NCI-H526 (cell line): ENCODE measurements at regions not wholly inside any gene's neighbourhood (a gene's known extent, or its start where the extent isn't known, plus 50 kb on each side); places are given as distances from the start of the nearest gene placed in this dataset.

Source experiments
- DNase-seq, 2 experiments: peaks; one replicate each; lab custom pipeline; 2025; lab: John Stamatoyannopoulos, UW

DNA sequence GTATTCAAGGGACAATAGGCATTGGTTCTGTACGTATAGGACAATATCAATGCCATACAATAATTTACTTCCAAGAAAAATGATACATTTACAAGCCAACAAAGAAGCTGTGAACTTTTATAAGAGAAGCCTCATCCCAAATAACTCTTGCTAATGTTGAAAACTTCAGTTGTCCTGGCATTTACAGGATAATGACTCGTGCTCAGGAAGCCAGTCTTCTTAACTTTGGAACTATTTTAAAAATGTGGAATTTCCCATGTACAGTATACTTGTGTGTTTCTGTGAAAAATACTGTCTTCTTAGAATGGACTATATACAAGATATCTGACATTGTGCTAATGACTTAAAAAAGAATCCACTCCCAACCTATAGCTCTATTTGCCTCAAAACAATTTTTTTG is 1479.3 kb upstream of the CDH9 start:
- no peak for DNase-seq

DNA sequence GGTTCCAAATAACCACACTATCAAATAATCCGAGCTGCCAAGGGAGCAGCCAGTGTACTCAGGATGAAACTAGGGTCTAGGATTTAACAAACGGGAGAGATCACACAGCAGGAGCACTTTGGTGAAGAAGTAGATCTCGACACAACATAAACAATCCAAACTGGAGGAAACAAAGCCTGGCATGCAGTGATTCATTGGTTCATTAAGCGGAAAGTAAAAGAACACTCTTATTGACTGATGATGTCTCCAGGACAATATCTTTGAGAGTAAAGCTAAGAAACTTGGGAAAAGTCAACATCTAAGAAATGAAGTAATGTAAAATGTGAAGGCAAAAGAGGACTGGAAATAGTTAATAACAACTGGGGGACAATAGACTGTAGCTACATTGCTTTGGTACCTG is 1478.3 kb upstream of the CDH9 start:
- no peak for DNase-seq

DNA sequence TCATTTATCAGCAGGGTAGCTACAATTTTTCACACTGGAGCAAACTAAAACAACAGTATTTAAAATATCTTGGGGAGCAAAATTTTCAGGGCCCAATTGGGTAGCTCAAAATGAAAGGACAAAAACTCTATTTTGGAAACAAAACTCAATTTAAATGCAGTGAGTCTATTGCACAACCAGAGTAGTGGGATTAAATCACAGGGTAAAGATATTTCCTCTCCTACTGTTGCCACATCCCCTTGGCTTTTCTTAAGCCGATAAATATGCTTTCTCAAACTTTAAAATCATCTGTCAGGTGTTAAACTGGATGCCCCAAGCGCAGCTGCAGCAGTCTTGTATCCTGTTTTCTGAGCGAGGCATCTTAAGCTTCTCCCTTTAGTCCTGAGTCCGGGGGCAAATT is 1474.3 kb upstream of the CDH9 start:
- DNase-seq, result no peak

DNA sequence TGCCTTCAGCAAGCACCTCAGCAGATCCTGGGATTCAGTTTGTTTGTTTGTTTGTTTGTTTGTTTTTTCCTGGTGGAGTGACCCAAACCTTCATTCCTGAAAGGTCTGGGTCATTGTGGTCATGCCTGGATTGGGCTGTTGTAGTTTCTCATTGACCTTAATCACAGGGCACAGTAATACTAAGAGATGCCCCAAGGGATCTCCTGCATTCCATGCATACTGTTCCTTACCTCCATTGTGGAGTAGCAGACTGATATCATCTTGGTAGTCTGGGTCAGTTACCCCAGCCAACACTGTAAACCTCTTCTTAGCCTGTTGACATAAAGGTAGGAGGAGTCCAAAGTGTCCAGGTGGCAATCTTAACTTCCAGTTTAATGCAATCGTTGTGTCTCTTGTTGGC is 1466.7 kb upstream of the CDH9 start:
- no peak for DNase-seq

DNA sequence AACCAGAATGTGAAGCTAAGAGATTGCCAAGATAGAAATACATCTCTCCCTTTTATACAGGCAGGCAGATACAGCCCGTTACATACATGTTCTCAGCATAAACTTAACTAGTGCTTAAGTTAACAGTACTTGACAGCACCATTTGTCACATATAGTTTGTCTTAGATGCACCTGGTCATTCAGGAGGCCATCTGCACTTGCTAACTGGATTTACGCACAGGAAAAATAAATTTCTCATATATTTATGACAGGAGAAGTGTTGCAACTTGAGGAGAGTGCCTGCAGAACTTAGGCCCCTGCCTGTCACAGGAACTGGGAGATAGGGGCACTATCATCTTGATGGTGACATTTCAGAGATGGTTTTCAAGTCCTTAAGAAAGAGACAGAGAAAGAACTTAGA is 1462.1 kb upstream of the CDH9 start:
- no peak for DNase-seq

DNA sequence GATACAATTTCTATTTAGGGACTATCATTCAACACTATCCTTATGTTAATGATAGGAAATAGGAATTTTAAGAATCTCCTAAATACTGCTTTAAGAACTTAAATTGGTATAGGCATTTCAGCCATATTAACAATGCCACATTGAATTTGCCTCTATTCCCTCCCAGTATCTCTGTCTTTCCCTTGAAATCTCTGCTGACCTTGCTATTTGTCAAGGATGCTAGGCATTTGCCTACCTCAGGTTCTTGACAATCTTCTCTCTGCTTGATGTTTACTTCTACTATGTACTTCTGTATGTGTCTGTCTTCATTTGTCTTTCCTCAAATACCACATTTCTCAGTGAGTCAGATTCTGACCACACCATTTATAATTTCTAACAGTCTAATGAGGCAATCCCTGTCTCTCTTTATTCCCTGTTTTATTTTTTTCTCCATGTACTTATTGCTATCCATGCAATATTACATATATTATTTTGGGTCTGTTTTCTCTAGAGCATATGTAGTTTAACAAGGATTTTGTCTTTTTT is 1461.4 kb upstream of the CDH9 start:
- DNase-seq, result no peak

DNA sequence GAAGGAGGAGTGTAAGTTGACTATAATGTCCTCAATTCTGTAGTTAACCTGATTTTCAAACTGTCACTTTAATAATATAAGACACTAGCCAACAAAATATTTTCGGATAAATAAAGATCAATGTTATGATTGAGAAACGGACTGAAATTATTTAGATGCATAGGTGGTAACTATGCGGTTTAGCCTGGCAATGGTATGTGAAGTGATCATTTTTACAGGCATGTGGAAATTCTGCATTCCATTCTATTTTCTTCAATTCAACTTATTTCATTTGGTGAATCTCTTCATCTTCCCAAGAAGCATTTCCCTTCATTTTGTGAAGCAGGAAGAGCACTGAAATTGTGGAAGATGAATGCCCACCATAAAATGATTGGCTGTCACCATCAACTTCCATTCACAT is 1457.5 kb upstream of the CDH9 start:
- no peak for DNase-seq

DNA sequence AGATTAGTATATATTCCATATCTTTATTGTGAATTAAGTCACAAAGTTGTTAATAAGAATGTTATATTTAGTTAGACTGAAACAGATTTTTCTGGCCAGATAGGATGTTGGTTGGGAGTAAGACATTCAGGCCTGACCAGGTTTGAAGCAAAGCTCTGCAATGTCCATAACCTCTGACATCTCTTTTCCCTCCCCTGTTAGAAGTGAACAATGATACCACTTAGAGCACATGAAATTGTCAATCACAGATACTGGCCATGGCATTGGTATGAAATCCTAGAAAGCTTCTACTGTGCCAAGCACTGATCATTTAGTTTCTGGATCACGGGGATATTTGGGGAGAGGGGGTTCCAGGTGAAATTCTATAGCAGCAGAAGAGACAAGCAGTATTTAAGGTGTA is 1455.1 kb upstream of the CDH9 start:
- DNase-seq, result no peak

DNA sequence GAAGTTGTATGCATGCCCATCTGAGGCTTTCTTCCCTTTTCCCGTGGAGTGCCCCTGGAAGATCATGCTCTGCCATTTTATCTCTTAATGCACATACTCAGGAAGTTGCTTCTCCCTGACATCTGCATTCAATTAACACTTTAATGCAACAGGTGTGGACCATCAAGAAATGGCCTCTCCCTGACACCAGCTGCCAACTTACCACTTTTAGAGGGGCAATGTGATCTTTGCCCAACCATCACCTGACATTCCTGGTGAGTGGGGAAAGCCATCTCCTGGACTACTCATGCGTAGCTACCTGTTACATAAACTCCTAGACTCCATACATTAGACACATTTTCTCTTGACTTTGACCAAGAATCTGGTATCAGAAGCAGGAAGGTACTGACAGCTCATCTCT is 1450.4 kb upstream of the CDH9 start:
- DNase-seq, result no peak

DNA sequence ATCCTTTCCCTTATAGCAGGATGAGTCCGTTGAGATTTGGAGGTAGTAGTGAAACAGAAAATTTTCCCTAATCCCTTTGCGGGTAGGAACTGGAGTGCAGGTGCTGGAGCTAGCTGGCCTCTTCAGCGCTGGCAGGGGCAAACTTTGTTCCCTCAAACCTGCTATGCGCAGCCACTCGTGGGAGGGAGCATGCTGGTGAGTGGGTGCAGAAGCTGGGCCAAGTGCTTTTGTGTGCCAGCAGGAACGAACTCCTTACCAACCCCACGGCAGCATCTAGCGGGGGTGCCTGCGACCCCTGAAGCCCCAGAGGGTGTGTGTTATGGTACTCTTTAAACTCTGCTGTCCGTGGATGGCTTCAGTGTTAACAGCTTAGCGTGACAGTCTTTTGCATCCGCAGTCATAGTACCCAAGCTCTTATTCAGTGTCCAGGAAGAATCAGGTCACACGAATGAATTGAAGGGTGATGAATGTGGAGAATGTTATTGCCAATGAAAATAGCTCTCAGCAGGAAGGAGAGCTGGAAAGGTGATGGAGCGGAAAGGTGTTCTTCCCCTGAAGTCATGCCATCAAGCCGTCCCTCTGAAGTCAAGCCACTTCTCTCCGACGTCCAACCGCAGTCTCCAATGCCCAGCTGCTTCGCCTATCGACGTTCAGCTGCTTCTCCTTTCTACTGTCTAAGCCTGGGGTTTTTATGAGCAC is 1445.1 kb upstream of the CDH9 start:
- DNase-seq, result no peak

DNA sequence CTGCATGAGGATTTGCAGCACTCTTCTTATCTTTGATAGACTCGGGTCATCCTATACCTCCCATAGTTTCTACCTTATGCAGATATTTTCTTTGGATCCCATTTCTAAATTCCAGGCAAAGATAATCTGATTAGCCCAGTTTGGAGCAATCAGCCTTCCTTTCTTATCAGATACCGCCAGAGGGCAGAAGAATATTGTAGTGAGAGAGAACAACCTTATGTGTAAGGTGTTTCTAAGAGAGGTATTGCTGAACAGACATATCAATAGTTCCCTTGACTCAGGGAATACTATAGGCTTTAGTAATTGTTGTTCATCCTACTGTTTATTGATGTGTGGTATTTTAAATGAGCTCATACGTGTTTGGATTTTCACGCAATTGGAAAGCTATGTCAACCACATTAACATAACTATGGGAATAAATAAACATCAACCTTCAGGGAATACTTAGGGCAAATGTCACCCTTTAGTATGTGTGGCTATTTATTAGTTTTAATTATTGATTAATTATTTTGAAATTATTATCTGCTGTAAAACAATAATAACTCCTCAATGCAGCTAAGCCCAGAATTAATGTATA is 1435.2 kb upstream of the CDH9 start:
- DNase-seq, result peak; percentile 11 to 42

DNA sequence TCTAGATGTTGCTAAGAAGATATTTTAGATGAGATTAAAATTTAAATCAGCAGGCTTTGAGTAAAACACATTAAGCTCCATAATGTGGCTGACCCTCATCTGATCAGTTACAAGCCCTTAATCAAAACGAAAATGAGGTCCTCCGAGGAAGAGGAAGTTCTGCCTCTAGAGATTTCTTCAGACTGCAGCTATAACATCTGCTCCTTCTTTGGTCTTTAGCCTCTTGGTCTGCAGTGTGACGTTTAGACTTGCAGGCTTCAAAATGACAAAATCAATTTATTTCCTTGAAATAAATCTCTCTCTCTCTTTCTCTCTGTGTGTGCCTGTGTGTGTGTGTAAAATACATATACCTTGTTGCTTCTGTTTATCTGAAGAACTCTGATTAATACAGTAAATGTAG is 1429.8 kb upstream of the CDH9 start:
- no peak for DNase-seq

DNA sequence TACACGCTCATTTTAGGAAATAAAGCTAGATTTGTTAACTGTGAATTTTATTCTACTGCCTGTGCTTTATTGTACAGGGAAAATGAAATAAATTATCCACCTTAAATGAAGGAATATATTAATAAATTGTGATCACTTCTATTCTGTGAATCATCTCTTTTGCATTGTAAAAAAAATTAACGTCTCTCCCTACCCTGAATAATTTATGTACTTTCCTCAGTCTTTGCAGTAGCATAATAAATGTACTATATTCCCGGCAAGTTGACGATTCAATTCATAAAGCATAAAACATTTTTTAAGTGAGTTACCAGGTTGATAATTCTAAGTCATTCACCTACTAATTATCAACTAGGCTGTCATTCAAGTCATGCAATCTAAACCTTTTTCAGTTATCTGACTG is 1425.3 kb upstream of the CDH9 start:
- no peak for DNase-seq

DNA sequence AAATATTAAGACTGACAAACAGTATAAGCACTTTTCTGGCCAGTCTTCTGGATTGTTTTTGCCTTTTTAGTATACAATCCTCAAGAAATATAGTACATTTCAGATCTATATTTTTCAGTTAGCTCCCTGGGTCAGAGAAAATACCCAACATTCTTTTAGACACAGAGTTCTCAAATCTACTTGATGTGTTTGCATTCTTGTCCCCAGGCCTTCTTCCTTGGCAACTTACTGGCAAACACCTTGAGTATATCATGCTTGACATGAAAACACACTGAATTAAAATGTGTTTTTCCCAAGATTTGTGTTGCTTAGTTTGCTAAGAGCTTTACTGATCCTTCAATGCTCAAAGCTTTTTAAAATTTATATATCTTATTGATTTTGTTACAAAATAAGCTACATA is 1413.1 kb upstream of the CDH9 start:
- DNase-seq, result no peak

DNA sequence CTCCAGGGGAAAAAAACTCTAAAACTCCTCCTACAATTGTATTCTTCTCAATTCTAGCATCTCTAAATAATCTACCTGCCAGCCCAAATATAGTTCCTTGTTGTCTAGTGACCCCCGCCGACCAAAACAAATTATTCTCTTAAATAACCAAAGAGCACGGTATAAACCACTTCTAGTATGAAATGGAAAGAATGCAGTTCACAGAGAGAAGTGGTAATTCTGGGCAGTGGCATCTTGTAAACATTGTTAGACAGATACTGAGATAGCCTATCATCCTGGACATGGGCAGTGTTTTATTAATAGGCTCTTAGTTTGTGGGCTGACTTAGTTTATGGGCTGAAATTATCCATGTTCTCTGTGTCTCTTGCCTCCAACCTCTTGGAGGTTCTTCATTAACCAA is 1412.6 kb upstream of the CDH9 start:
- DNase-seq, result no peak

DNA sequence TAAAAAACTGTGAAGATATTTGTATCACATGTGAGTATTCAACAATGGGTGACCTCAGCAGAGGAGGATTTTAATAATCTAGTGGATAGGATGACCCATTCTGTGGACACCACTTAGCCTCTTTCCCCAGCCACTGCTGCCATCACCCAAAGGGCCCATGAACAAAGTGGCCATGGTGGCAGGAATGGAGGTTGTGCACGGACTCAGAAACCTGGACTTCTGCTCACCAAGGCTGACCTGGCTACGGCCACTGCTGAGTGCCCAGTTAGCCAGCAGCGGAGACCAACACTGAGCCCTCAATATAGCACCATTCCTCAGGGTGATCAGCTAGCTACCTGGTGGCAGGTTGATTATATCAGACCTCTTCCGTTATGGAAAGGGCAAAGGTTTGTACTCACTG is 1410.4 kb upstream of the CDH9 start:
- no peak for DNase-seq

DNA sequence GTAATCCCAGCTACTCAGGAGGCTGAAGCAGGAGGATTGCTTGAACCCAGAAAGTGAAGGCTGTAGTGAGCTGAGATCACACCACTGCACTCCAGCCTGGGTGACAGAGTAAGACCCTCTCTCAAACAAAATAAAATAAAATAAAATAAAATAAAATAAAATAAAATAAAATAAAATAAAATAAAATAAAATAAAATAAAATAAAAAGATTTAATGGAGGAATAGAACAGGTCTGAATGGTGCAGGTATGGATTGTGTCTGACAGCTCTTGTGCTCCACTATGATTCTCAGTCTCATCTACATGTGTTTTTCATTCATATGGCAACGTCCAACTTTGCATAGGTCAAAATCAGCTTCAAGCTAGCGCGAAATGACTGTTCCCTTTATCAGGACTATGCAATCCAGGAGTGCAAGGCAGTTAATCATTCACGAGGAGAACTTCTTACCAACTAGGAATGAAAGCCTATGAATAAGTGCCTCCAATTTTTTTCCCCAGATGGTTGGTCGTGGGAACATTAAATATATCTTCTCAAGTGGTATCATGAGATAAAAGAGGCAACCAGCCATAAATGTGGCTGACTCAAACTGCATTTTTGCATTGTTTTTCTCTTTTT is 1392.3 kb upstream of the CDH9 start:
- DNase-seq, result peak; percentile 48 to 75

DNA sequence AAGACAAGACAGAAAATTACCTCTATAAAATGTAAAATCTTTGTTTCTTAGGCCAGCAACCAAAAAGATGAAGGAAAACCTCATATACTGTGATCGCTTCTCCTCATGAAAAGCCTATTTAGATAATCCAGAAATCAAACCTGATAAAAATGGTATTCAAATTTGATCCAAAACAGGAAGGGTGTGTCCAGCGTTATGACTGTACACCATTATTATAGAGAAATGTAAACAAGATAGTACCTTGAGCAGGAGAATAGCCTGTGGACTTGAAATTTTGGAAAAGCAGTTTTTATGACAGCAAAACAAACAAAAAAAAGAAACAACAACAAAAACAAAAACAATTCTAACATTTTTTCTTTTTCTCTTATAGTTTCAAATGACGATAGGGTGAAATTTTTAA is 1382.8 kb upstream of the CDH9 start:
- no peak for DNase-seq

DNA sequence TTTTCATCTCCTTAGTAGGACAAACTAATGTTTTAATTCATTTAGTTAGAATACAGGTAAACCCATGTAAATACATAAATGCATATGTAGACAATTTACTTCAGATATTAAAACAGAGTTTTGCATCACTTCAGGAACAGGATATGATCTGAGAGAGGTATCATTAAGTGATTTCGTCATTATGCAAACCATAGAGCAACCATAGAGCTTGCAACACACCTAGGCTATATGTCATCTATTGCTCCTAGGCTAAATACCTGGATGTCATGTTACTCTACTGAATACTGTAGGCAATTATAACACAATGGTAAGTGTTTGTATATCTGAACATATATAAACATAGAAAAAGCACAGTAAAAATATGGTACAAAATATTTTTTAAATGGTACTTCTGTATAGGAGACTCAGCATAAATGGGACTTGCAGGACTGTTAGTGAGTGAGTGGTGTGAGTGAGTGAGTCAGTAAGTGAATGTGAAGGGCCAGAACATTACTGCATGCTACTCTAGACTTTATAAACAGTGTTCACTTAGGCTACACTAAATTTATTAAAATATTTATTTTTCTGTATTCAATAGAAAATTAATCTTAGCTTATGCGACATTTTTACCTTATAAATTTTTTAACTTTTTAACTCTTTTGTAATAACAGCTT is 1377.5 kb upstream of the CDH9 start:
- DNase-seq, result no peak

DNA sequence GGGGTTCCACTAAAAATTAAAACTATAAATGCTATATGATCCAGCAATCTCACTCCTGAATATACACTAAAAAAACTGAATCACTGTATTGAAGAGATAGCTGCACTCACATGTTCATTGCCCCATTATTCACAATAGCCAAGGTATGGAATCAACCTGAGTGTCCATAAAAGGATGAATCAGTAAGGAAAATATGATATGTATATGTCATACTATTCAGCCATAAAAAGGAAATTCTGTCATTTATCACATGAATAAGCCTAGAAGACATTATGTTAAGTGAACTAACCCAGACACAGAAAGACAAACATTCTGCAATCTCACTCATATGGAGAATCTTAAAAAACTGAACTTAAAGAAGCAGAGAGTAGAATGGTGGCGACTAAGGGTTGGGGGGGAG is 1376.2 kb upstream of the CDH9 start:
- DNase-seq, result no peak

DNA sequence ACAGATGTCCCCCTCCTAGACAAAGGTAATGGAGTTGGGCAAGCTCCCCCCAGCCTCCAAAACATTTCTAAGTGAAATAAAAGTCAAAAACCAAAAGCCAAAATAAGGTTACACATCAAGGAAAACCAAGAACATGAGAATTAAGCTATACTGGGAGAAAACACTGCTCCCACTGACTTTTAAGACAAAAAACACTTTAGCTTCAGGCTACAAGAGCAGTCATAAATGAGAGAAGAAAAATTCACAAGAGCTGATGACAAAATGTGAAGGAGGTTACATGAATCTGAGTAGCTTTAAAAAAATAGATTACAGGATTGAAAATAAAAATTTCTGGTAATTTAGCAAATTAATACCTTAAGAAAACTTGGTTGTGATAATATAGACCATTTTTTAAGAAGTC is 1370.3 kb upstream of the CDH9 start:
- DNase-seq, result no peak

DNA sequence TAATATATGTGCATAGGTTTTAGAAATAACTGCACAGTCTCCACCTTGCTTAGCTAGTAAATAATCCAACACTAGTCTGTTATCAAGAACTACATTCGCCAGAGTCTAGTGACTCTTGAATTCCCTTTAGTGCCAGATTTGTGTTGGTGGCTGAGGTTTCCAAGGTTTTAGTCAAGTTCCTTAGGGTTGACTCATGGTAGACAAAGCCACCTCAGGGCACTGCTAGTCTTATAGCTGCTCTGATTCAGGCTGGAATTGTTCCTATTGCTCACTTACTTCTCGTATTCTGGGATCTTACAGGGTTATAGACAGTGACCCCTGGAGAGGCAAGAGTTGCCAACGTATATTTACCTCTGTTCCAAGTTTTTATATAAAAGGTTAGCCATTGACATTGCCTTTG is 1369.8 kb upstream of the CDH9 start:
- DNase-seq, result no peak
